DMS79 treated with DMSO at 0.1 percent for 48 hours (cell line): ENCODE measurements at regions not wholly inside any gene's neighbourhood (a gene's known extent, or its start where the extent isn't known, plus 50 kb on each side); places are given as distances from the start of the nearest gene placed in this dataset.
A peak's percentile ranks its signal among the peaks of the same experiment; 100 is the strongest.
"Not testable (repeated sequence)": the region's sequence is repeated elsewhere in the genome, so short reads cannot be mapped to it uniquely, and the experiment has no call there.

Experiments
- DNase-seq: peaks from one replicate; lab custom pipeline; 2025; lab: John Stamatoyannopoulos, UW

DNA sequence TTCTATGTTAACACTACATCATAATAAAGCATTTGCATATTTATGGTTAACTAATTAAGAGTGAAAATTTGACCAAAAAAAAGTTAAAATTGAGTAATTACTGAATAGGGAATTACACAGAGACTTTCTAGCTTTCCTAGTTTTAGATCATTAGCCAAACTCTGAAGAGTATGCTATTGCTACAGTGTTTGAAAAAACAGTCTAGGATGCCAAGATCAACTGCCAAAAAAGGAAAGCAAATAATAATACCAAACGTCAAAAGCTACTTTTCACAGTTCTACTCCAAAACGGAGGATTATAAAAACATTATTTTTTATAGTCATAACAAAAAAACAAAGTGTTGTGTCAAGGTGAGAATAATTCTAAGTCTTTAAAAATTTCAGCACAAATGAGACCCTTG is 359.8 kb upstream of the CTSO start:
- no peak for DNase-seq

DNA sequence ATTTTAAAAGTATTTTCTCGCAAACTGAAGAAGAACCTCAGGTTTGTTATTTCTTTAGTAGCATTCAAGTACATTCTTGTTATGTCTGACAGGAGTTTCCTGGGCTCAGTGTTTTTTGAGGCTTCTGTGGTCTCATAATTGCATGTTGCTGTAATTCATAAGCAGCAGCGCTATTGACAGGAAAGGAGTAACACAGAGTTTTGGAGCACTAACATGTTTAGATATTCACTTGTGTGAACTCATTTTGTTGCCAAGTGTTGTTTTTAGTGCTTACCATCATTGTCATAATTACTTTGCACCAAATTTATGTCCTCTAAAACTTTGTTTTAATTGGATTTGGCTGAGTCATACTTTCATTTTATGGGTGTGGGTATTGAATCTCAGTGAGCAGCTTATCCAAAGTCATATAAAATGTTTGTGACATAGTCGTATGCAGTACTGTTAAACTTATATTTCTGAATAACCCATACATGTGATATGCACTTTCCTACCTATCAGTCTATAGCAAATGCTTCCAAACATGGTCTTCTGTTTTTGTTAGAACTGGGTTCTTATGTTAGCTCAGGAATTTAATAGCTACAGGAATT is 358.7 kb upstream of the CTSO start:
- no peak for DNase-seq

DNA sequence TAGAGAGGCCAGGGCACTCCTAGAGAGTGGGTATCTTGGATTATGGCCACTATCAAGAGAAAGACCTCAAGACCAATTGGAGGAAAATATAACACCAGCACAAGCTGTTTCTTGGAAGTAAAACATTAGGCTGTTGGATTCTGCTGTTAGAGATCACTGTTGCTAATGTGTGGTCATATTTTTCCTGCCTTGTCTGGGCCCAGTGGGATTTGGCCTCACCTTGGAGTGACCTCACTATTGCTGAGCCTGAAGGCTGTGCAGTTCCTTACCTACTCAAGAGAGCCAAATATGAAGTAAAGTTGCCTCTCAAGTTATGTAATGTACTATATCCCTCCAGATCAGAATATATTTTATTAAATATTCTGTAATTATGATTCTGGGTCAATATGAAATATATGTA is 355.4 kb upstream of the CTSO start:
- no peak for DNase-seq

DNA sequence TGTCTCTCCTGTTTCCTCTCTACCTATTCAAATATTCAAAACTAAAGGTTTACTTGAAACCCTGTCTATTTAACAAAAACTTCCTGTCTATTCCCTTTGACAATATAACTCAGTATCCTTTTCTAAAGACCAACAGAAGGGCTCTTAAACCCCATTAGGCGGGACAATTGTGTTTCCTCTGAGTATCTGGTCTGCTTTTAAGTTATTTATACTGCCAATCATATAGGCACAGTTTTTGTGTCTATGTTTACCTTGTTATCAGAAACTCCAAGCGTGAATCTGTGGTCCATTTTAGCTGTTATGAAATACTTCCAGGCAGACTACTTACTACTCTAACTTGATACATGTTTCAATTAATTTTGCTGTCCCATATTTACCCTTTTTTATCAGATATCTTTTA is 350.0 kb upstream of the CTSO start:
- no peak for DNase-seq

DNA sequence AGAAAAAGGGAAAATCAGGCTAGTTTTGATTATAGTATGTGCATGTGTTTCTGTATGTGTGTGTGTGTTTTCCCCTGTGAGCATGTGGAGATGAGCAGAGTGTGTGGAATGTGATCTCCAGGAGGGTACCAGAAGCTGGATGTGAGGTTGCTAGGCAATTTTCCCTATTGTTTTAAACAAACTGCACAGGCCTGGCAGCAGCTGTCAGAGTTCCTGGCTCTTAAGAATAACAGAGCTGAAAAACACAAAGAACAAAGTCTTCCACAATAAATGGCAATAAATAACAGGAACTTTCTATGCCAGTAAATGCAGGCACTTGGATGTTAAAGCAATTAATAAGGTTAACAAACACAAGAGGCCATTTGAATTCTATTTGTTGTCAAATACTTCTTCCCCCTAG is 344.6 kb upstream of the CTSO start:
- no peak for DNase-seq

DNA sequence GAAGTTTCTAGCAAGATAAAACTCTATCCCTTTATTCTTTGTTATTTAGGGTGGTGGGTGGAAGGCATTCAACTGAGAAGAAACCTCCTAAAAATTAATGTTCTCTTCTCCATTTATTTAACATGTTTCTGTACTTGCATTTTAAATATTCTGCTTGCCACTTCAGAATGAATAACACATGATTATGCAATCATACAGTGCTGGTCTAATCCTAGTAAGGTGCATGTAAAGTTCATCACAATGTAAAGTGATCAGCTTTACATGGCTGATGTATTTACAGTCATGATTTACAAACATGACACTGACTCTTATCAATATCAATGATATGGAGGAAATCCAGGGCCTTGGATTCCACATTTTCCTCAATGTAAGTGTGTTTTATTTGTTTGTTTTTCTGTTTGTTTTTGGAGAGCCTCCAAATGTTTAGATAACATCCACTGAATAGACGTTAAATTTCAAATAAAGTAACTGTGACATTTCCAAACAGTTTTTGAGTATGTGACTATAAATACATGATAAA is 342.1 kb upstream of the CTSO start:
- DNase-seq = no peak

DNA sequence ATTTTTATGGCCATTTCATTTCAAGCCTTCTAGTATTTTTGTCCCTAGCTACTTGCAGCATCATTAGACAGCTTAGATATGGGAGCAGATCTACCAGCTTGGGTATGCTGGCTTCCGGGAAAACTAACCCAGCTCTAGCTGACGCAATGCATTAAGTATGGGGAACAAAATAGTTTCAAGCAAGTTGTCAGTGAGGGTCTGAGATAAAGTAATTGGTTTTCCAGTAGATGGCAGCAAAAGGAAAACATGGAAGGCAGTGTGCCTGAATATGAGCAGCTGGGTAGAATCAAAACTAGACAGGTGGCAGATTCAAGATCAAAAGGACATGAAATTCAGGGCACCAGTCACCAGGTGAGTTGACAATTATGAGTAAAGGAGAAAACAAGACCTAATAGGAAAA is 340.9 kb upstream of the CTSO start:
- DNase-seq = no peak

DNA sequence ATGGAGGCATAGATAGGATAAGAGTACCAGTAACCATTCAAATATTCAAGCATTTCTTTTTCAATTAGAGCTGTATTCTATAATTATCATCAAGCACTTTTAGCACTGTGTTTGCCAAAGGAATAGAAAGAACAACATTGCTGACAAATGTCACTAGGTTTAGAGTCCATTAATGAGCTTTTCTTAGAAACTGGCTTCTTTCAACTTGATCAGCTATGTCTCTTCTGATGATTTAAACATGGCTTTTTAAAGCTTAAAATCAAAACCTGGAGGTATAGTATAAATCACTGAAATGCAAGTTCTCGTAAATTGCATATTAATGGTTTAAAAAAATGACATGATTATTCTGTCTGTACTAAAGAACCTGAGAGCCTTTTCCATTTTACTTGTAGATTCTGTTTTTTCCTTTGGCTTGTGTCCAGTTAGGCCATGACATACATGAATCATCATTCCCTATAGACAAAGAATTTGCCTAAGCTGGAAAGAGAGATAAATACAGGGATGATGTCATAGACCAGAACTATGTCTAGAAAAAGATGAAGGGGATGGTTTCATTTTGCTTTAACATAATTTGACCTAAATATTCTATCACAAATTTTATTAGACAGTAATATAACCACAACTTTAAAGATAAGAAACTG is 340.1 kb upstream of the CTSO start:
- DNase-seq = no peak

DNA sequence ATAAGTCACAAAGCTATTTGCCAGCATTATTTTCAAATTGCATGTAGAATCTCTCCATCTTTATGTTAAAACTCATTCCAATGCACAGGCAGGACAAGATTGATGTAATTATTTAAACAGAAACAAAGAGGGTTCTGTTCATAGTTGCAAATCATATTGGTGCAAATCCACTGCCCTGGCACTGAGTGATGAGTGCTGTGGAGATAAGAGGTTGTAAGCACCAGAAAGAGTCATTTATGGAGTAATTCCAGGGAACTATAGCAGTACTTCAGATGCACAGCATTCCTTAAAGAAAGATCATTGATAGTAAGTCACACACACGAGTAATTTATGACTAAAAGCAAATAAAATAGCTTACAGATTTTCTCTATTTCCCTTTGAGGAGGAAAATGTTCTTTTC is 337.7 kb upstream of the CTSO start:
- peak; percentile 2 for DNase-seq

DNA sequence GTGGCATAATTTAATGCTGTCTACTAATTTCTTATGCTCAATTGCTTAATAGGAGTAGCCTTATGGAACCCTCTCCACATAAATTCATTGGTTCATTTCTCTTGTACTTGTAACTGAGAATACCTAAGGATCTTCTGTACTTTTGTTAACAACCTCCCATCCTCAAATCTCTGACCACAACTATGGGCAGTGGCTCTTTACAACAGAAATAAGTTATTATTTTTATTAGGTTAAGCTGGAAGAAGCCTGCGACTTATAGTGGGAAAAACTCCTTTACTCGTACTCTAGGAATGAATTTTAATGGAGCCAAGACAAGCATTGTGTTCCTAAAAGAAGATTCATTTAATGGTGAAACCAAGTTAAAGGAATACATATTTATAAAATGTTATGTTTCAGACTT is 337.1 kb upstream of the CTSO start:
- no peak for DNase-seq

DNA sequence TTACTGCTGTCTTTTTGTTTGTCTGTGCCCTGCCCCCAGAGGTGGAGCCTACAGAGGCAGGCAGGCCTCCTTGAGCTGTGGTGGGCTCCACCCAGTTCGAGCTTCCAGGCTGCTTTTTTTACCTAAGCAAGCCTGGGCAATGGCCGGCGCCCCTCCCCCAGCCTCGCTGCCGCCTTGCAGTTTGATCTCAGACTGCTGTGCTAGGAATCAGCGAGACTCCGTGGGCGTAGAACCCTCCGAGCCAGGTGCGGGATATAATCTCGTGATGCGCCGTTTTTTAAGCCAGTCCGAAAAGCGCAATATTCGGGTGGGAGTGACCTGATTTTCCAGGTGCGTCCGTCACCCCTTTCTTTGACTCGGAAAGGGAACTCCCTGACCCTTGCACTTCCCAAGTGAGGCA is 336.4 kb upstream of the CTSO start:
- DNase-seq = not testable (repeated sequence)

DNA sequence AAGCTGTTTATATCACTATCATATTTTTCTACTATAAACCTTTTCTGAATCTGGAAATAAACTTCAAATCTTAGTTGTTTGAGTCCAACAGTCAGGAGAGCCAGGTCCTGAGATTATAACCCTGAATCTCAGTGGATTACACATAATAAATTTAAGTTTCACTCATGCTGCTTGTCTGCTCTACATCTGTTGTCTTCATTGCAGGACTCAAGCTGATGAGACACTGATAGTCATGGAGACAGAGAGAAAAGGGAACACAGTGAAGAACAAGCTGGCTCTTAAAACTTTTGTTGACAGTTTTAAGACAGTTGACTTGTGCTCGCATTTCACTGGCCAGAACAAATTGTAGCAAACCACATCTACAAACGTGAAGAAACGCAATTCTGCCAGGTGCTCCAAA is 327.0 kb upstream of the CTSO start:
- no peak for DNase-seq

DNA sequence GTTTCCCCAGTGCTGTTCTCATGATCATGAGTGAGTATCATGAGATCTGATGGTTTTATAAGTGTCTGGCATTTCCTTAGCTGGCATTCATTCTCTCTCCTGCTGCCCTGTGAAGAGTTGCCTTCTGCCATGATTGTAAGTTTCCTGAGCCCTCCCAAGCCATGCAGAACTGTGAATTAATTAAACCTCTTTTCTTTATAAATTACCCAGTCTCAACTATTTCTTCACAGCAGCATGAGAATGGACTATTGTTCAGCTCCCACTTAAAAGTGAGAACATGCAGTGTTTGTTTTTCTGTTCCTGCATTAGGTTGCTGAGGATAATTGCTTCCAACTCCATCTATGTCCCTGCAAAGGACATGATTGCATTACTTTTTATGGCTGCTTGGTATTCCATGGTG is 311.7 kb upstream of the CTSO start:
- DNase-seq = no peak

DNA sequence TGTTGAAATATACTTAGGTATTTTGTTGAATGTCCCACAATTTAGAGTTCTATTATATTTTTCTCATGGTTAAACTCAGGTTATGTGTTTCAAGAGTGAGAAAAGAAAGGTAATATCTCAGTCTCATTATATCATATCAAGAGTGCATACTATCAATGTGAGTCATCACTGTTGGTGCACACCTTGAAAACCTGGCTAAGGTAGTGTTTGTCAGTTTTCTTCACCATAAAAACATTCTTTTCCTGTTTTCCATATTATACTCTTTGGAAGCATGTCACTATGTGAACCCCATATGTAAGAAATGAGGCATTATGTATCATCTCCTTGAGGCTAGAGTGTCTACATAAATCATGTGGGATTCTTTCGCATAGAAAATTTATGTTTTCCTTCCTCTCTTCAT is 307.6 kb upstream of the CTSO start:
- DNase-seq = no peak

DNA sequence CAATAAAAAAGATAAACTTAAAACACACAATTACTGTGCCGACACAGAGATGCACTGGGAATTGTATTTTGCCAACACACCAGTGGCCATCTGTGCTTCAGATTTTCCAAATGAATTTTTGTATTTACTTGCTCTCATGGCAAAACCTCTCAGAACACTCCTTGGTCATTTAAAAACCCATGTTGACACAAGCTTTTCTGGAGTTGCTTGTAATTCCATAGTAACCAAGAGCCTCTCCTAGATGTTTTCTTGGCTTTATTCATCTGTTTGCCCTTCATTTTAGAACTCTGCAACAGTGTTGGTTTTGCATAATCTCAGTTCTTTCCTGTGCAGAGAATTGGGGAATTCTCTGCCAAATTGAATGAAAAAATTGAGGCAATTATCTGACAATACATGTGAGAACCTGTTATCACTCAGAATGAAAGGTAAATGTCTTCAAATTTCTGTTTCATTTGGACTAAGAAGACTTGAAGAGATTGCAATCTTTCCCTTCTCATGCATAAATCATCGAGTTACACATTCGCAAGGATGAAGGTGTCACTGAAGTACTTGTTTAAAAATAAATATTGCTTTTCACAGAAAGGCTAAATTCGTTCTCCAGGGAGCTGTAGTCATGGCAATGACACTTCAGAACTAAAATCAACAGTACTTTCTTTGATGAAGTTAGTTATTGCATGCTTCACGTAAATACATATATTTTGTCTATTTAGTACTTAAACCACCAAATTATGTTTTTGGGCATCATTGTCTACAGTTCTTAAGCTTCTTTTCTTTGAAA is 301.8 kb upstream of the CTSO start:
- peak; percentile 65 for DNase-seq

DNA sequence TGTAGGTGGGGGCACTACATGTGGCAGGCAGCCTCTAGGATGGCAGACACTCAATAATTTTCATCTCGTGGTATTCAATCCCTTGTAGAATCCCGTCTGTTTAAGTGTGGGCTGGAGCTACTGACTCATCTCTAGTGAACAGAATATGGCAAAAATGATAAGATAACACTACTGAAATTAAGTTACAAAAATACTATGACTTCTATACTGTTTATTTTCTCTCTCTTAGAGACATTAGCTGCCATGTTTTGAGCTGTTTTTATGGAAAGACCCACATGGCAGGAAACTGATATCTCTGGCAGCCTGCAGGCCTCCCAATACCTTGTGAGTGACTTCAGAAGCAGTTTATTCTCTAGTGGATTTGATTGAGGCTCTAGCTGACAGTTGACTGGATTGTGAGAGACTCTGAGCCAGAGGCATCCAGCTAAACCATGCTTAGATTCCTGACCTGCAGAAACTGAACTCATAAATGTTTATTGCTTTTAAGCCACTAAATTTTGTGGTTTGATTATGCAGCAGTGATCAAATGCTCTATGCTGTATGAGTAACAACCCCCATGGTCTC is 298.8 kb upstream of the CTSO start:
- DNase-seq = no peak

DNA sequence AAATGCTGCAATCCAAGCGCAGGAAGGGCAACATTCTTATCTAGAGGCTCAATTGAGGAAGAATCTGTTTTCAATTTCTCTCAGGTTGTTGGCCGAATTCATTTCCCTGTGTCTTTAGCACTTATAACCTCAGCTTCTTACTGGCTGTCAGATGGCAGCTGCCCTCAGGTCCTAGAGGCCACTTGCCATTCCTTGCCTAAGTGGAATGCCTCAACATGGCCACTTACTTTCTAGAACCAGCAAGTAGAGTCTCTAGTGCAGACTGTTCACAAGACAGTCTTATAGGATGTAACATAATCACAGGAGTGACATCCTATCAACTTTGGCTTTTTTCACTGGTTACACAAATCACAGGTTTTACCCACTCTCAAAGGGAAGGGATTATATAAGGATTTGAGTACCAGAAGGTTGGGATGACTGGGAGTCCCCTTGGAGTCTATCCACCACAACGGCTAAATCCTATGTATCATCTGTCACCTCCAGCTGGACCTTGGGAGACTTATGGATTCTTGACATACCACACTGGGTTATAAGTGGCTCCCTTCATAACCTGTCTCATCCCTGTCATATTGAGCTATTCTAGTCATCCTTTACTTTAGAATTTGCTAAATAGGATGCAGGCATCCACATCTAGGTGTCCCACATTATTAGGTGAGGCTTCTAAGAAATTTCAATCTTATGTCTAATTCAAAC is 297.9 kb upstream of the CTSO start:
- no peak for DNase-seq

DNA sequence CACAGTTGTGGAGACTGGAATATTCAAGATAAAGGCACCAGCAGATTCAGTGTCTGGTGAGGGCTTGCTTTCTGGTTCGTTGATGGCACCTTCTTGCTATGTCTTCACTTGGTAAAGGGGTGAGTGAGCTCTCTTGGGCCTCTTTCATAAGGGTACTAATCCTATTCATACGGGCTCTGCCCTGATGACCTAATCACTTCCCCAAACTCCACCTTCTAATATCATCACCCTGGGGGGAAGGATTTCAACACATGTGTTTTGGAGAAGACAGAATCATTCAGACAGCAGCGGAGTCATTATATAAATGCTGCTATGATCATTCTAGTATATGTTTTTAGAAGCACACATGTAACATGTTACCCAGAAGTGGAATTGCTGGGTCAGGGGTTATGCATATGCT is 295.3 kb upstream of the CTSO start:
- DNase-seq = no peak

DNA sequence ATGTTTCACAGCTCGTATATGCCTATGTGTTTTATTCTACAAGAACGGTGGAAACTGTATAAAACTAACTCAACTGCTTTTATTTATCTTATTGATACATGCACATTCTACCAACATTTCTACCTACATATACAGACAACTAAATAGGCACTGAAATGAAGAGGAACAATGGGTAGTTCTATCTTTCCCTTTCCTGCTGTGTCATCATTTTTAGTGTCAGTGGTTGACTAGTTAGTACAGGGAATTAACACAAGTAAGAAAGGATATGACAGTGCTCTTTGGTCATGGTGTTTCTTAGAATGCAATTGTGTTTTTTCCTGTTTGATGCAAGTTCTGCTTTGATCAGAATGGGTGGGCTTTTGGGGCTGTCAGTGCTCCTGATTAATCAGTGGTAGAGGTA is 293.8 kb upstream of the CTSO start:
- no peak for DNase-seq

DNA sequence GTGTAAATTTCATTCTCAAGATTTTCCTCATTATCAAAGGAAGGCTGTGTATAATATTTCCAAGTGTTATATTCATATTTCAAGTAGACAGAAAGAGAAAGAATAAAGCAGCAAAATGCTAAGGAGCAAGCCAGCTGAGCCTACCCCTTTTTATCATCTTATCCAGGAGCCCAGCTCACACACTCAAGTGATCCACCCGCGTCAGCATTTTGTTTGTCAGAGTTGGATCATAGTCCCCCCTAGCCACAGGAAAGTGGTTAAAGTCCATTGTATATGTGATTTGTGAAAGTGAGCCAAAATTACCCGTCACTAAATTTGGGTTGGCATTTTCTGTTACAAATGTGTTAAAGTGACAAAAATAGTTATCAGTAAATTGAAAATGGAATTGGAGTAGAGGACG is 289.3 kb upstream of the CTSO start:
- DNase-seq = no peak

DNA sequence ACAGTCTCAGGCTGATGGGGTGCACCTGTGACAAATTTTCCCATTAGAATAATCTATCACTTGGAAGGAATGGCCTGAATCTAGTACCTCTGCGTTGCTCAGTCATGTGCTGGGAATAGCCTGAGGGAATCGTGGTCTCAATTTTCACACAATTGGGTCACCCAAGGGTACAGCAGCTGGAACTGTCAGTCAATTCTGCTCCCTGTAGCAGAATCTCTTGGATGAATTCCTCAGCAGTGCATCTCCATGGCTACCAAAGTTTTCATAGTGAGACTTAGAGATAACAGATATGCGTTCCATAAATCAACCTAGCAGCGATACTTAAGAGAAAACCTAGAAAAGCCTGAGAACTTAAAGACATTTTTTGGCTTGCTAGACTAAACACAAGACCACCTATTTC is 288.7 kb upstream of the CTSO start:
- DNase-seq = no peak

DNA sequence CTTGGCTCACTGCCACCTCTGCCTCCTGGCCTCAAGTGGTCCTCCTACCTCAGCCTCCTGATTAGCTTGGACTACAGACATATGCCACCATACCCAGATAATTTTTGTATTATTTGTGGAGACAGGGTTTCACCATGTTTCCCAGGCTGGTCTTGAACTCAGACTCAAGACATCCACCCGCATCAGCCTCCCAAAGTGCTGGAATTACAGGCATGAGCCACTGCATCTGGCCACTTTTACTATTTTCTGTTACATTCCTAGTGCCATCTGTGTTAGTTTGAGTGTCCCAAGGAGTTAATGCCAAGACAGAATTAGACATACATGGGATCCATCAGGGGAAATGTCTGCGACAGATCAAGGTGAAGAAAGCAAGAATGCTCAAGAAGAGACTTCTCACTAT is 288.2 kb upstream of the CTSO start:
- DNase-seq = no peak

DNA sequence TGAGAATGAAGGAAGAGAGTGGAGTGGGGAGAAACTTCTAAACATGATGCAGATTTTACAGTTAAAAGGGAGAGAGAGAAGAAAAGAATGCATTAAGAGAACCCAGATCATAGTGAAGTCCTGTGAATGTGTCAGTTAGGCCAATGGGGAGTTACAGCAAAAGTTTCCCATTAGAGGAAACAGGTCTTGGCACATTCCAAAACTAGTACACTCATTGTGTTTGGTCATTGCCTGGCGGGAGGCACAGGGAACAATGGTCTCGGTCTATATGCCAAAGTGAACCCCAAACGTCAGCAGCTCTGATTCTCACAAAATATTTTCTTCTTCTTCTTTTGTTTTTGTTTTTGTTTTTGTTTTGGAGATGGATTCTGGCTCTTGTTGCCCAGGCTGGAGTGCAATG is 284.5 kb upstream of the CTSO start:
- no peak for DNase-seq
